B cell (primary cell): ENCODE measurements at regions not wholly inside any gene's neighbourhood (a gene's known extent, or its start where the extent isn't known, plus 50 kb on each side); places are given as distances from the start of the nearest gene placed in this dataset.

Source experiments
- ATAC-seq: fragments of 200-7000 bp; cut with Tn5 transposase; one replicate; pipeline ENCODE4 v1.10.0; 2021; ENCODE audit warnings: low read depth, mild to moderate bottlenecking, moderate number of reproducible peaks, moderate library complexity
- CTCF ChIA-PET: fragments of 350-600 bp; sonication (Branson Sonifier 250); formaldehyde crosslinking; loops from one replicate; lab custom pipeline; 2021; ENCODE audit warnings: antibody characterized with exemption, inconsistent platforms; lab: Charles Lee
- POLR2A ChIA-PET: fragments of 350-600 bp; sonication (Branson Sonifier 250); formaldehyde crosslinking; loops from one replicate; lab custom pipeline; 2021; ENCODE audit warnings: antibody characterized with exemption; lab: Charles Lee
- DNase-seq: peaks from one replicate; pipeline ENCODE4 v3.0.0; 2013
- H2AFZ ChIP-seq: 2 replicates; pipeline ENCODE4 v1.6.1; 2012; ENCODE audit warnings: mild to moderate bottlenecking, low read depth, low read length; ENCODE audit not compliant: insufficient read depth, poor library complexity, severe bottlenecking
- H3K27ac ChIP-seq, 2 donors: 1 replicate in 1 of 2; 2 replicates in 1 of 2; pipeline ENCODE4 v1.5.1; 2012 to 2013; ENCODE audit warnings: low read length in 2 of 2, mild to moderate bottlenecking in 2 of 2, moderate library complexity in 1 of 2
- H3K27me3 ChIP-seq, 4 experiments: fragments of 200-600 bp in 1 of 4; sonication (generic) in 1 of 4; replicated peaks in 1 of 4; 1 replicate in 2 of 4; 2 replicates in 2 of 4; pipeline versions ENCODE4 v1.6.1 to v1.7.0; 2013 to 2016; ENCODE audit warnings: low read length in 3 of 4, mild to moderate bottlenecking in 2 of 4, mixed read lengths in 1 of 4, moderate library complexity in 1 of 4; ENCODE audit not compliant: insufficient read depth in 4 of 4, control insufficient read depth in 3 of 4; ENCODE audit errors: control extremely low read depth in 1 of 4
- H3K36me3 ChIP-seq, 2 experiments: replicated peaks in 1 of 2; 1 replicate in 1 of 2; 2 replicates in 1 of 2; pipeline versions ENCODE4 v1.6.1 to v1.7.1; 2013; ENCODE audit warnings: low read length in 1 of 2; ENCODE audit not compliant: insufficient read depth in 2 of 2, control insufficient read depth in 1 of 2; ENCODE audit errors: control extremely low read depth in 1 of 2, extremely low read depth in 1 of 2
- H3K4me1 ChIP-seq, 2 donors: fragments of 200-600 bp in 1 of 2; sonication (generic) in 1 of 2; 1 replicate in 1 of 2; 2 replicates in 1 of 2; pipeline versions ENCODE4 v1.5.1 to v1.6.1; 2013 to 2017; ENCODE audit warnings: low read length in 2 of 2; ENCODE audit not compliant: control insufficient read depth in 2 of 2, insufficient read depth in 2 of 2
- H3K4me2 ChIP-seq: replicated peaks from 2 replicates; pipeline ENCODE3; 2012; ENCODE audit warnings: mild to moderate bottlenecking, low read depth, low read length; ENCODE audit not compliant: poor library complexity, severe bottlenecking
- H3K4me3 ChIP-seq, 5 experiments: fragments of 200-600 bp in 1 of 5; sonication (generic) in 1 of 5; 1 replicate in 3 of 5; 2 replicates in 2 of 5; pipeline versions ENCODE4 v1.5.1 to v1.7.0; 2011 to 2016; ENCODE audit warnings: low read length in 4 of 5, mild to moderate bottlenecking in 4 of 5, low read depth in 2 of 5, control low read depth in 1 of 5, moderate library complexity in 1 of 5; ENCODE audit not compliant: insufficient read depth in 1 of 5; ENCODE audit errors: control extremely low read depth in 1 of 5, extremely low read depth in 1 of 5
- H3K79me2 ChIP-seq: fragments of 200-600 bp; sonication (generic); one replicate; pipeline ENCODE4 v1.6.0; 2016; ENCODE audit warnings: low read length; ENCODE audit not compliant: control insufficient read depth, insufficient read depth
- H3K9ac ChIP-seq: fragments of 200-600 bp; sonication (generic); 2 replicates; pipeline ENCODE4 v1.6.1; 2017; ENCODE audit warnings: mild to moderate bottlenecking, low read length, moderate library complexity
- H3K9me3 ChIP-seq, 3 donors: one replicate each; pipeline versions ENCODE4 v1.6.1 to v1.7.1; 2013; ENCODE audit warnings: low read length in 2 of 3; ENCODE audit not compliant: control insufficient read depth in 2 of 3, insufficient read depth in 1 of 3; ENCODE audit errors: control extremely low read depth in 1 of 3
- H4K20me1 ChIP-seq: 2 replicates; pipeline ENCODE4 v1.6.0; 2012; ENCODE audit warnings: mild to moderate bottlenecking, low read length; ENCODE audit not compliant: insufficient read depth, control insufficient read depth, poor library complexity, severe bottlenecking
- H3K27ac Mint-ChIP-seq: one replicate; pipeline ENCODE4 v1.8.0; 2021; ENCODE audit warnings: mixed read lengths
- H3K27me3 Mint-ChIP-seq: one replicate; pipeline ENCODE4 v1.8.0; 2021; ENCODE audit warnings: mixed read lengths
- H3K4me1 Mint-ChIP-seq: one replicate; pipeline ENCODE4 v1.8.0; 2021; ENCODE audit warnings: mixed read lengths
- H3K4me3 Mint-ChIP-seq: one replicate; pipeline ENCODE4 v1.8.0; 2021; ENCODE audit warnings: mixed read lengths
- H3K9me3 Mint-ChIP-seq: one replicate; pipeline ENCODE4 v1.8.0; 2022; ENCODE audit warnings: mixed read lengths; ENCODE audit not compliant: insufficient read depth
- CTCF ChIP-seq: fragments of 200-600 bp; IDR thresholded peaks from one replicate; pipeline ENCODE4 v1.8.0; 2022; ENCODE audit warnings: antibody characterized with exemption, mild to moderate bottlenecking
- EZH2 ChIP-seq: IDR thresholded peaks from 2 replicates; pipeline ENCODE4 v1.6.1; 2012; ENCODE audit warnings: borderline replicate concordance, low read depth, mild to moderate bottlenecking, moderate library complexity, low read length; ENCODE audit not compliant: insufficient read depth, poor library complexity, severe bottlenecking
- WGBS: methylation state at CpG from one replicate; pipeline ENCODE4 v1.1.5; 2013; ENCODE audit warnings: missing lambda C conversion rate; ENCODE audit not compliant: insufficient coverage; 5-methylcytosine and 5-hydroxymethylcytosine counted together
- intact Hi-C: fragments of 100-400 bp; cut with micrococcal nuclease; formaldehyde crosslinking; loops from one replicate; pipeline ENCODE4 v1.10.0; 2022

GRCh38 chr20:40120827-40121226 lies 568.2 kb downstream of the MAFB start:
- Mint-ChIP-seq H3K4me1 (no peaks in the 10 kb centered on the region), H3K4me3 (no peak overlapping the region), H3K27ac (no peak overlapping the region), H3K27me3 (peaks cover 6% of the 10 kb centered on the region), H3K9me3 (no peaks in the 10 kb centered on the region)
- no peaks in the 10 kb centered on the region for H4K20me1 ChIP-seq
- no peak overlapping the region for H3K4me2 ChIP-seq
- CTCF ChIA-PET, result interaction anchor here (1.1 kb wide), 1 partner anchor 9 kb away, joined by 3 read pairs; no protein-coding TSS in a partner anchor
- DNase-seq (no peak), ATAC-seq (no peak)
- POLR2A ChIA-PET, result no interaction called here
- H3K9ac ChIP-seq, result no peak overlapping the region
- peaks cover 0 to 3% (median 0%) of the 10 kb centered on the region in 4 experiments for H3K27me3 ChIP-seq
- no peak overlapping the region for H3K4me3 ChIP-seq
- intact Hi-C loops, result no loop called here
- H3K4me1 ChIP-seq, result no peaks in the 10 kb centered on the region
- H3K27ac ChIP-seq, result no peak overlapping the region
- TF ChIP-seq EZH2 (no peak), CTCF (no peak)
- no peak overlapping the region for H2AFZ ChIP-seq
- no peaks in the 10 kb centered on the region for H3K36me3 ChIP-seq
- no peaks in the 10 kb centered on the region for H3K9me3 ChIP-seq
- H3K79me2 ChIP-seq, result no peaks in the 10 kb centered on the region
- WGBS, result 75% methylated on average over 2 of the region's 2 CpGs

- TF ChIP-seq CTCF (no peak), EZH2 (no peak)
- Histone ChIP-seq H3K4me3 (no peak overlapping the region), H3K9me3 (no peaks in the 10 kb centered on the region), H3K27ac (no peak overlapping the region), H3K27me3 (peaks cover 0 to 2% (median 0%) of the 10 kb centered on the region in 4 experiments), H3K36me3 (no peaks in the 10 kb centered on the region), H3K4me2 (no peak overlapping the region), H3K4me1 (no peaks in the 10 kb centered on the region), H4K20me1 (no peaks in the 10 kb centered on the region), H3K9ac (no peak overlapping the region), H3K79me2 (no peaks in the 10 kb centered on the region), H2AFZ (no peak overlapping the region)
- H3K27ac Mint-ChIP-seq, result no peak overlapping the region
- H3K27me3 Mint-ChIP-seq, result peaks cover 3% of the 10 kb centered on the region
- no peak overlapping the region for H3K4me3 Mint-ChIP-seq
- ATAC-seq (no peak), DNase-seq (no peak)
- intact Hi-C loops, result no loop called here
- ChIA-PET CTCF (no interaction called here), POLR2A (no interaction called here)
- no peaks in the 10 kb centered on the region for H3K9me3 Mint-ChIP-seq
- 100% methylated on average over 4 of the region's 5 CpGs for WGBS
- H3K4me1 Mint-ChIP-seq, result no peaks in the 10 kb centered on the region
Measured at GRCh38 chr20:40111282-40111681, 577.8 kb downstream of the MAFB start.
